SU-DHL-6 (cell line): ENCODE measurements at regions not wholly inside any gene's neighbourhood (a gene's known extent, or its start where the extent isn't known, plus 50 kb on each side); places are given as distances from the start of the nearest gene placed in this dataset.

Experiments
- H2AFZ ChIP-seq: fragments of 200-600 bp; sonication (generic); 2 replicates; pipeline ENCODE4 v1.6.1; 2014; ENCODE audit warnings: low read depth, mild to moderate bottlenecking, moderate library complexity, mixed read lengths, antibody characterized with exemption, low read length; ENCODE audit not compliant: severe bottlenecking
- H3F3A ChIP-seq: fragments of 200-600 bp; shearing (Covaris generic); 2 replicates; pipeline ENCODE4 v1.6.0; 2016; ENCODE audit warnings: antibody characterized with exemption, mild to moderate bottlenecking; ENCODE audit not compliant: insufficient read depth
- H3K27ac ChIP-seq: fragments of 200-600 bp; sonication (generic); 2 replicates; pipeline ENCODE4 v1.5.1; 2016; ENCODE audit warnings: low read depth, mild to moderate bottlenecking, low read length, moderate library complexity, mixed read lengths
- H3K27me3 ChIP-seq: fragments of 200-600 bp; sonication (generic), shearing (Covaris generic); 2 replicates; pipeline ENCODE4 v1.6.0; 2014; ENCODE audit warnings: mild to moderate bottlenecking, low read length
- H3K36me3 ChIP-seq: fragments of 200-600 bp; sonication (generic); 2 replicates; pipeline ENCODE4 v1.6.1; 2014; ENCODE audit warnings: mild to moderate bottlenecking, low read length, mixed read lengths
- H3K4me2 ChIP-seq: fragments of 300-600, 200-600 bp; shearing (Covaris generic), sonication (generic); 2 replicates; pipeline ENCODE4 v1.6.0; 2014; ENCODE audit warnings: low read length, low read depth, mild to moderate bottlenecking; ENCODE audit not compliant: poor library complexity, severe bottlenecking
- H3K4me3 ChIP-seq: fragments of 200-600 bp; sonication (generic); 2 replicates; pipeline ENCODE4 v1.5.1; 2014; ENCODE audit warnings: antibody characterized with exemption, low read length, mild to moderate bottlenecking, mixed read lengths; ENCODE audit not compliant: insufficient read depth, poor library complexity, severe bottlenecking
- H3K79me2 ChIP-seq: fragments of 200-600 bp; sonication (generic); 2 replicates; pipeline ENCODE4 v1.6.1; 2014; ENCODE audit warnings: mild to moderate bottlenecking, low read length, moderate library complexity; ENCODE audit not compliant: insufficient read depth
- H3K9ac ChIP-seq: fragments of 200-600 bp; sonication (generic); 2 replicates; pipeline ENCODE4 v1.7.0; 2014; ENCODE audit warnings: mild to moderate bottlenecking, low read length
- H3K9me2 ChIP-seq: fragments of 200-600 bp; sonication (generic); replicated peaks from 2 replicates; pipeline ENCODE4 v1.6.1; 2014; ENCODE audit warnings: low read length; ENCODE audit not compliant: insufficient read depth
- H3K9me3 ChIP-seq: fragments of 200-600 bp; sonication (generic); 2 replicates; pipeline ENCODE4 v1.6.1; 2014; ENCODE audit warnings: low read length, mixed read lengths; ENCODE audit not compliant: insufficient read depth
- H4K20me1 ChIP-seq: fragments of 200-600 bp; sonication (generic); 2 replicates; pipeline ENCODE4 v1.6.1; 2014; ENCODE audit warnings: low read depth, mild to moderate bottlenecking, antibody characterized with exemption, low read length, moderate library complexity, mixed read lengths
- CTCF ChIP-seq: fragments of 200-600 bp; sonication (generic); IDR thresholded peaks from one replicate; pipeline ENCODE4 v1.5.1; 2017; ENCODE audit warnings: antibody characterized with exemption, mild to moderate bottlenecking, low read length, moderate library complexity; ENCODE audit not compliant: insufficient read depth, poor library complexity, severe bottlenecking
- EZH2phosphoT487 ChIP-seq: fragments of 200-600 bp; sonication (generic), shearing (Covaris generic); conservative IDR thresholded peaks from 2 replicates; pipeline ENCODE4 v1.6.1; 2018; ENCODE audit warnings: mild to moderate bottlenecking, antibody characterized with exemption, low read length, moderate library complexity, mixed read lengths

- no peaks in the 10 kb centered on the region for H3F3A ChIP-seq
- H2AFZ ChIP-seq = no peak overlapping the region
- no peak overlapping the region for H3K4me2 ChIP-seq
- H3K9me3 ChIP-seq = no peaks in the 10 kb centered on the region
- no peak overlapping the region for H3K9ac ChIP-seq
- H3K27ac ChIP-seq = no peak overlapping the region
- H3K4me3 ChIP-seq = no peak overlapping the region
- no peaks in the 10 kb centered on the region for H4K20me1 ChIP-seq
- no peak for TF ChIP-seq CTCF
- no peak for TF ChIP-seq EZH2phosphoT487
- no peaks in the 10 kb centered on the region for H3K27me3 ChIP-seq
- H3K79me2 ChIP-seq = no peaks in the 10 kb centered on the region
- no peaks in the 10 kb centered on the region for H3K36me3 ChIP-seq
- H3K9me2 ChIP-seq = no peaks in the 10 kb centered on the region
Measured at GRCh38 chr5:34531751-34532360, 124.3 kb upstream of the RAI14 start.

GRCh38 chr5:34533582-34534522 is 122.3 kb upstream of the RAI14 start:
- H2AFZ ChIP-seq = no peak overlapping the region

GRCh38 chr5:34534523-34535103 is 121.5 kb upstream of the RAI14 start:
- no peaks in the 10 kb centered on the region for H3K9me2 ChIP-seq
- no peak overlapping the region for H3K9ac ChIP-seq
- no peaks in the 10 kb centered on the region for H4K20me1 ChIP-seq
- no peaks in the 10 kb centered on the region for H3F3A ChIP-seq
- no peak overlapping the region for H3K4me3 ChIP-seq
- no peaks in the 10 kb centered on the region for H3K9me3 ChIP-seq
- no peak for TF ChIP-seq CTCF
- TF ChIP-seq EZH2phosphoT487 = no peak
- H3K36me3 ChIP-seq = no peaks in the 10 kb centered on the region
- H3K27me3 ChIP-seq = no peaks in the 10 kb centered on the region; the same call in 1 of the 2 replicates
- H2AFZ ChIP-seq = no peak overlapping the region
- H3K4me2 ChIP-seq = no peak overlapping the region
- no peaks in the 10 kb centered on the region for H3K79me2 ChIP-seq
- H3K27ac ChIP-seq = no peak overlapping the region

More at GRCh38 chr5:34533582-34534522, 122.3 kb upstream of the RAI14 start:
- no peaks in the 10 kb centered on the region; the same call in 1 of the 2 replicates for H3K27me3 ChIP-seq
- no peak overlapping the region for H3K9ac ChIP-seq
- H3K9me2 ChIP-seq = no peaks in the 10 kb centered on the region
- no peak overlapping the region for H3K4me3 ChIP-seq
- H3K79me2 ChIP-seq = no peaks in the 10 kb centered on the region
- H4K20me1 ChIP-seq = no peaks in the 10 kb centered on the region
- H3K36me3 ChIP-seq = no peaks in the 10 kb centered on the region
- H3K27ac ChIP-seq = no peak overlapping the region
- H3F3A ChIP-seq = no peaks in the 10 kb centered on the region
- no peak overlapping the region for H3K4me2 ChIP-seq
- no peaks in the 10 kb centered on the region for H3K9me3 ChIP-seq
- no peak for TF ChIP-seq CTCF
- TF ChIP-seq EZH2phosphoT487 = no peak
